ENCODE measurements at regions not wholly inside any gene's neighbourhood (a gene's known extent, or its start where the extent isn't known, plus 50 kb on each side); places are given as distances from the start of the nearest gene placed in this dataset.

GRCh38 chr5:52469835-52470234 is 317.9 kb upstream of the ITGA1 start:
- Mint-ChIP-seq H3K4me3 (ENCODE audit: unreplicated experiment) (no peak overlapping the region), H3K27me3 (ENCODE audit: unreplicated experiment) (no peaks in the 10 kb centered on the region), H3K36me3 (ENCODE audit: unreplicated experiment) (no peaks in the 10 kb centered on the region), H3K9me3 (ENCODE audit: unreplicated experiment) (no peaks in the 10 kb centered on the region), H3K4me1 (ENCODE audit: low read depth, unreplicated experiment) (no peaks in the 10 kb centered on the region), H3K27ac (ENCODE audit: unreplicated experiment) (no peak overlapping the region)
- TF ChIP-seq, protein P1, sequence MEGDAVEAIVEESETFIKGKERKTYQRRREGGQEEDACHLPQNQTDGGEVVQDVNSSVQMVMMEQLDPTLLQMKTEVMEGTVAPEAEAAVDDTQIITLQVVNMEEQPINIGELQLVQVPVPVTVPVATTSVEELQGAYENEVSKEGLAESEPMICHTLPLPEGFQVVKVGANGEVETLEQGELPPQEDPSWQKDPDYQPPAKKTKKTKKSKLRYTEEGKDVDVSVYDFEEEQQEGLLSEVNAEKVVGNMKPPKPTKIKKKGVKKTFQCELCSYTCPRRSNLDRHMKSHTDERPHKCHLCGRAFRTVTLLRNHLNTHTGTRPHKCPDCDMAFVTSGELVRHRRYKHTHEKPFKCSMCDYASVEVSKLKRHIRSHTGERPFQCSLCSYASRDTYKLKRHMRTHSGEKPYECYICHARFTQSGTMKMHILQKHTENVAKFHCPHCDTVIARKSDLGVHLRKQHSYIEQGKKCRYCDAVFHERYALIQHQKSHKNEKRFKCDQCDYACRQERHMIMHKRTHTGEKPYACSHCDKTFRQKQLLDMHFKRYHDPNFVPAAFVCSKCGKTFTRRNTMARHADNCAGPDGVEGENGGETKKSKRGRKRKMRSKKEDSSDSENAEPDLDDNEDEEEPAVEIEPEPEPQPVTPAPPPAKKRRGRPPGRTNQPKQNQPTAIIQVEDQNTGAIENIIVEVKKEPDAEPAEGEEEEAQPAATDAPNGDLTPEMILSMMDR (IDR thresholded peaks at IDR 0.05; ENCODE audit: partially characterized antibody, unreplicated experiment): no peak
- DNase-seq: no peak

DNA sequence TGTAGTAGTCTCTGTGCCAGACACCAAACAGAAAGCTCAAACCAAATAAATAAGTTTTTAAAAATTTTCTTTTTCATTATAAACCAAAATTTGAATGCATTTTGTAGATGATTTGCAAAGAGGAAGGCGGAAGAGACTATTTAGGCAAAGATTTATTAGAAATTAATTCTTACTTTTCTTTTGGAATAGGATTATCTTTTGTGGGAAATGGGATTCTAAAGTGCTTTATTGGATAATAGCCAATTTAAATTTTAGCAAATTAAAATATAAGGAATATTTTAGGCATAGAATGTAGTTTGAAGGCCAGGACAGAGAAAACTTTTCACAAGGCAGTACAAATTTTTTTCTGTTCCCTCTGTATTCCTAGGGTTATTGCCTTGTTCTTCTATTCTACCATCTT is 311.4 kb upstream of the ITGA1 start:
- Mint-ChIP-seq H3K27ac (ENCODE audit: unreplicated experiment) (no peak overlapping the region), H3K36me3 (ENCODE audit: unreplicated experiment) (no peaks in the 10 kb centered on the region), H3K4me1 (ENCODE audit: low read depth, unreplicated experiment) (no peaks in the 10 kb centered on the region), H3K4me3 (ENCODE audit: unreplicated experiment) (no peak overlapping the region), H3K9me3 (ENCODE audit: unreplicated experiment) (no peaks in the 10 kb centered on the region), H3K27me3 (ENCODE audit: unreplicated experiment) (no peaks in the 10 kb centered on the region)
- DNase-seq: no peak
- TF ChIP-seq, protein P1 (IDR thresholded peaks at IDR 0.05; ENCODE audit: partially characterized antibody, unreplicated experiment): no peak

DNA sequence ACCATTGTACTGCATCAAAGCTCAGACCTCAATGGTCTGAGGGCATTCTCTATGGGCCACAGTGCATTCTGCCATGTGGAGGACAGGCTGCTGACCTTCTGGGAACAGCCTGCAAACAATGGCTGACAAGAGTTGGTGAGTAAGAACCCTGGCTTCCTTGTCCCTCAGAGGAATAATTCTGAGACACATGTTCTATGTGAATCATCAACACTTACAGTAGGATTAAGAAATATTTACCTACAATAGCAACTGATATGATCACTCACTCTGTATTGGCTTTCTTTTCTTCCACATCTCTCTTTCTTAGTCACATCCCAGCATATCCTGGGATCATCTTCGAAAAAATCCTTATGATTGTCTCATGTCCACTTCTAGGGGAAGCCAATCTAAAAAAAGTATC is 306.5 kb upstream of the ITGA1 start:
- Mint-ChIP-seq H3K27ac (ENCODE audit: unreplicated experiment) (no peak overlapping the region), H3K9me3 (ENCODE audit: unreplicated experiment) (no peaks in the 10 kb centered on the region), H3K4me3 (ENCODE audit: unreplicated experiment) (no peak overlapping the region), H3K27me3 (ENCODE audit: unreplicated experiment) (peaks cover 2% of the 10 kb centered on the region), H3K4me1 (ENCODE audit: low read depth, unreplicated experiment) (no peaks in the 10 kb centered on the region), H3K36me3 (ENCODE audit: unreplicated experiment) (no peaks in the 10 kb centered on the region)
- TF ChIP-seq, protein P1 (IDR thresholded peaks at IDR 0.05; ENCODE audit: partially characterized antibody, unreplicated experiment): no peak
- no peak for DNase-seq

- H3K27me3 Mint-ChIP-seq (ENCODE audit: unreplicated experiment): peaks cover 2% of the 10 kb centered on the region
- H3K4me3 Mint-ChIP-seq (ENCODE audit: unreplicated experiment): no peak overlapping the region
- H3K4me1 Mint-ChIP-seq (ENCODE audit: low read depth, unreplicated experiment): no peaks in the 10 kb centered on the region
- no peak overlapping the region for H3K27ac Mint-ChIP-seq (ENCODE audit: unreplicated experiment)
- DNase-seq: no peak
- H3K9me3 Mint-ChIP-seq (ENCODE audit: unreplicated experiment): no peaks in the 10 kb centered on the region
- TF ChIP-seq, protein P1 (IDR thresholded peaks at IDR 0.05; ENCODE audit: partially characterized antibody, unreplicated experiment): no peak
- H3K36me3 Mint-ChIP-seq (ENCODE audit: unreplicated experiment): no peaks in the 10 kb centered on the region
Measured at GRCh38 chr5:52481851-52482250, 305.9 kb upstream of the ITGA1 start.

- peak; percentile 10 for DNase-seq
- H3K27me3 Mint-ChIP-seq (ENCODE audit: unreplicated experiment): no peaks in the 10 kb centered on the region
- no peaks in the 10 kb centered on the region for H3K36me3 Mint-ChIP-seq (ENCODE audit: unreplicated experiment)
- H3K27ac Mint-ChIP-seq (ENCODE audit: unreplicated experiment): no peak overlapping the region
- H3K4me1 Mint-ChIP-seq (ENCODE audit: low read depth, unreplicated experiment): peaks cover 2% of the 10 kb centered on the region
- H3K9me3 Mint-ChIP-seq (ENCODE audit: unreplicated experiment): no peaks in the 10 kb centered on the region
- TF ChIP-seq, protein P1 (IDR thresholded peaks at IDR 0.05; ENCODE audit: partially characterized antibody, unreplicated experiment): peak; percentile 9
- H3K4me3 Mint-ChIP-seq (ENCODE audit: unreplicated experiment): no peak overlapping the region
Measured at GRCh38 chr5:52491071-52491787, 296.5 kb upstream of the ITGA1 start.
